Adrenal gland (tissue), 9 donors: ENCODE measurements at regions not wholly inside any gene's neighbourhood (a gene's known extent, or its start where the extent isn't known, plus 50 kb on each side); places are given as distances from the start of the nearest gene placed in this dataset.

ENCODE experiments used
- DNase-seq, 7 donors: peaks; one replicate each; pipeline ENCODE4 v3.0.0-alpha.2; 2019 to 2020
- H3K27ac ChIP-seq, 5 donors: fragments of 200-600 bp; sonication (generic) in 4 of 5; 1 replicate in 3 of 5; 2 replicates in 2 of 5; pipeline versions ENCODE4 v1.5.1 to v1.8.0; 2016 to 2020; ENCODE audit warnings: mild to moderate bottlenecking in 1 of 5
- H3K27me3 ChIP-seq: fragments of 200-600 bp; 2 replicates; pipeline ENCODE4 v1.8.0; 2021
- H3K36me3 ChIP-seq, 2 donors: fragments of 200-600 bp; replicated peaks in 1 of 2; 1 replicate in 1 of 2; 2 replicates in 1 of 2; pipeline versions ENCODE4 v1.5.1 to v1.8.0; 2018 to 2022
- H3K4me1 ChIP-seq, 2 donors: fragments of 200-600 bp; replicated peaks in 1 of 2; 1 replicate in 1 of 2; 2 replicates in 1 of 2; pipeline versions ENCODE4 v1.5.1 to v1.8.0; 2018 to 2021
- H3K4me3 ChIP-seq, 4 donors: fragments of 200-600 bp; sonication (generic) in 3 of 4; one replicate each; pipeline ENCODE4 v1.5.1; 2016 to 2018
- H3K9me3 ChIP-seq, 3 donors: fragments of 200-600 bp; sonication (generic) in 1 of 3; replicated peaks in 1 of 3; 1 replicate in 2 of 3; 2 replicates in 1 of 3; pipeline versions ENCODE4 v1.5.1 to v1.8.0; 2016 to 2021
- POLR2A ChIP-seq, 2 donors: fragments of 450-650 bp; IDR thresholded peaks; one replicate each; pipeline ENCODE4 v1.6.1; 2017; ENCODE audit warnings: antibody characterized with exemption in 2 of 2, mild to moderate bottlenecking in 2 of 2, moderate library complexity in 1 of 2
- whole genome bisulfite sequencing, 4 donors: extraction: QIAGEN DNeasy Blood & Tissue Kit in 2 of 4; methylation state at CpG; one replicate each; pipeline versions ENCODE4 v1.1.5 to v1.1.7; 2013 to 2017; 5-methylcytosine and 5-hydroxymethylcytosine counted together
- intact Hi-C, 2 donors: fragments of 100-400 bp; cut with DNase I; formaldehyde crosslinking; loops; one replicate each; pipeline versions ENCODE4 v1.14.1 to v1.15.0; 2022 to 2023
- TF ChIP-seq, protein P1 (sequence below), 6 experiments: fragments of 450-650 bp in 4 of 6; fragments of 200-600 bp in 2 of 6; sonication (generic) in 1 of 6; IDR thresholded peaks; 1 replicate in 5 of 6; 2 replicates in 1 of 6; pipeline versions ENCODE4 v1.5.1 to v1.8.0; 2016 to 2021; ENCODE audit warnings: antibody characterized with exemption in 6 of 6, mild to moderate bottlenecking in 2 of 6, moderate library complexity in 1 of 6
- donor health status: healthy with polysubstance abuse.
- donor health status: Bipolar disorder and iron deficiency.
- donor health status: DM: yes; HTN: yes; CAD: no.
- donor health status: DM: no; HTN: no; CAD: no.
- donor health status: DM: no; HTN: no; CAD: no.

GRCh38 chr2:40955635-40956034, 503.7 kb upstream of the SLC8A1 start:
- Histone ChIP-seq H3K4me3 (no peak overlapping the region), H3K27me3 (no peaks in the 10 kb centered on the region), H3K36me3 (no peaks in the 10 kb centered on the region), H3K27ac (no peak overlapping the region), H3K4me1 (no peaks in the 10 kb centered on the region), H3K9me3 (no peaks in the 10 kb centered on the region)
- DNase-seq: no peak
- TF ChIP-seq, protein P1, sequence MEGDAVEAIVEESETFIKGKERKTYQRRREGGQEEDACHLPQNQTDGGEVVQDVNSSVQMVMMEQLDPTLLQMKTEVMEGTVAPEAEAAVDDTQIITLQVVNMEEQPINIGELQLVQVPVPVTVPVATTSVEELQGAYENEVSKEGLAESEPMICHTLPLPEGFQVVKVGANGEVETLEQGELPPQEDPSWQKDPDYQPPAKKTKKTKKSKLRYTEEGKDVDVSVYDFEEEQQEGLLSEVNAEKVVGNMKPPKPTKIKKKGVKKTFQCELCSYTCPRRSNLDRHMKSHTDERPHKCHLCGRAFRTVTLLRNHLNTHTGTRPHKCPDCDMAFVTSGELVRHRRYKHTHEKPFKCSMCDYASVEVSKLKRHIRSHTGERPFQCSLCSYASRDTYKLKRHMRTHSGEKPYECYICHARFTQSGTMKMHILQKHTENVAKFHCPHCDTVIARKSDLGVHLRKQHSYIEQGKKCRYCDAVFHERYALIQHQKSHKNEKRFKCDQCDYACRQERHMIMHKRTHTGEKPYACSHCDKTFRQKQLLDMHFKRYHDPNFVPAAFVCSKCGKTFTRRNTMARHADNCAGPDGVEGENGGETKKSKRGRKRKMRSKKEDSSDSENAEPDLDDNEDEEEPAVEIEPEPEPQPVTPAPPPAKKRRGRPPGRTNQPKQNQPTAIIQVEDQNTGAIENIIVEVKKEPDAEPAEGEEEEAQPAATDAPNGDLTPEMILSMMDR (IDR thresholded peaks at IDR 0.05): peak in 1 of 6 experiments; percentile 11
- no peak for TF ChIP-seq POLR2A (IDR thresholded peaks at IDR 0.05)
- intact Hi-C loops: no loop called here

DNA sequence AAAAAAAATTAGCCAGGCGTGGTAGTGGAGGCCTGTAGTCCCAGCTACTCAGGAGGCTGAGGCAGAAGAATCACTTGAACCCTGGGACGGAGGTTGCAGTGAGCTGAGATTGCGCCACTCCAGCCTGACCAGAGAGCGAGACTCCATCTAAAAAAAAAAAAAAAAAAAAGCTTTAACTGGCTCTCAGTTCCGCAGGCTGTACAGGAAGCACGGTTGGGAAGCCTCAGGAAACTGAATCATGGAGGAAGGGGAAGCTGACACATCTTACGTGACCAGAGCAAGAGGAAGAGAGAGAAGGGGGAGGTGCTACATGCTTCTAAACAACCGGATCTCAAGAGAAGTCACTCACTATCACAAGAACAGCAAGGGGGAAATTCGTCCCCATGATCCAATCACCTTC, 505.6 kb upstream of the SLC8A1 start:
- Histone ChIP-seq H3K27ac (no peak overlapping the region), H3K27me3 (no peaks in the 10 kb centered on the region), H3K36me3 (no peaks in the 10 kb centered on the region), H3K4me1 (no peaks in the 10 kb centered on the region), H3K4me3 (no peak overlapping the region), H3K9me3 (no peaks in the 10 kb centered on the region)
- TF ChIP-seq POLR2A (IDR thresholded peaks at IDR 0.05): no peak
- TF ChIP-seq, protein P1 (IDR thresholded peaks at IDR 0.05): no peak
- peak in 1 of 7 donors; percentile 7 for DNase-seq
- intact Hi-C loops: no loop called here
- 50 to 74% (median 71%) methylated on average over 9 of the region's 9 CpGs for WGBS, 4 donors

DNA sequence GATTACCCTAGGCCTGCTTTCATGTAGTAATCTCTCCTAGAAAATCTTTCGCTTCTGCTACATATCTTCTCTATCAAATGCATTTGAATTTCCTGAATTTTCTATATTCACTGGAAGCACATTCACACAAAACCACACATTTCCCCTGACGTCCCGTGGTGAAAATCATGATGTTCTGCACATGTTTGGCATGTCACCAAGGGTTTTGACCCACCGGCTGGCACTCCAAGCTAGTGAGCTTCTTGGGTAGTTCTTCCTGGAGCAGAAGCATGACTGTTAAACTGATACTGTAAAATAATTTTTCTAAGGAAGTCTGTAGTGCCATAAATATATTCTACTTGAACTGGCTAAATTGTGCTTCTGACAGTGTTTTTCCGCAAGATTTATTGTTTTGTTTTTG, 510.1 kb upstream of the SLC8A1 start:
- Histone ChIP-seq H3K27me3 (no peaks in the 10 kb centered on the region), H3K9me3 (no peaks in the 10 kb centered on the region), H3K4me1 (no peaks in the 10 kb centered on the region), H3K27ac (no peak overlapping the region), H3K36me3 (no peaks in the 10 kb centered on the region), H3K4me3 (no peak overlapping the region)
- intact Hi-C loops: no loop called here
- DNase-seq: peak in 6 of 7 donors; percentile 8 to 54 (median 19)
- WGBS, 4 donors: 53 to 56% (median 54%) methylated on average over 5 of the region's 5 CpGs
- TF ChIP-seq, protein P1 (IDR thresholded peaks at IDR 0.05): no peak

DNA sequence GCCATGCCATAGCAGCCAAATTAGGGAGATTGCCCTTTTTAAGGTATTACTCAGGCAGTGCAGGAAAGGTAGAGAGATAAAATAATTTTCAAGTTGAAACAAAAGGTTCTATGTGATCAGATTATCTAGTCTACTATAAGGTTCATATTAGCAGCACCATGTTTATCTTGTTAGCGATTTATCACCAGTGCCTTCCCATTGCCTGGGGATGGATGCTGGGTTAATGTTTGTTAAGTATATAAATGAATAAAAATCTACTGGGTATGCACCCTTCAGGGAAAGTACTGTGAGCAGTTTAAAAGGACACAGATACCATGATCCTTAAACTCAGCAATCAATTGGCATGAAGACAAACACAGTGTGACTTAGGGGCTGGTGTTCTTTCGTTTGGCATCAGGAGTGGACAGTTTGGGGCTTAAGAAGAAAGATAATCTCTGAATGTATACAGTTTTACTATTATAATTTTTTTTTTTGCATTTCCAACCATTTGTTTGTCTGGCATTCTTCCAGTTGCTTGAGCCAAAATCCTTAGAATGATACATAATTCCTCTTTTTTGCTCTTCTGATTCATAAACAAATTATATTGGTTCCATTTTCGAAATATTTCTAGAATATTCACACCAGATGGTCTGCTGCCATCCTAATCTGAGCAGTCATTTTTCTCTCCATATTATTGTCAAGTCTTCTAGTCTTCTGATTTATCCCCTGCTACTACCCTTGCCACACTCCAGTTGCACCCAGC, 512.8 kb upstream of the SLC8A1 start:
- Histone ChIP-seq H3K4me3 (no peak overlapping the region), H3K27ac (no peak overlapping the region), H3K36me3 (no peaks in the 10 kb centered on the region), H3K27me3 (no peaks in the 10 kb centered on the region), H3K4me1 (no peaks in the 10 kb centered on the region), H3K9me3 (no peaks in the 10 kb centered on the region)
- no peak for TF ChIP-seq POLR2A (IDR thresholded peaks at IDR 0.05)
- TF ChIP-seq, protein P1 (IDR thresholded peaks at IDR 0.05): no peak
- no peak for DNase-seq
- WGBS, 4 donors: 75 to 84% (median 82%) methylated on average over 3 of the region's 3 CpGs
- intact Hi-C loops: no loop called here
